HG03439 (cell line): ENCODE measurements at regions not wholly inside any gene's neighbourhood (a gene's known extent, or its start where the extent isn't known, plus 50 kb on each side); places are given as distances from the start of the nearest gene placed in this dataset.

Source experiments
- ATAC-seq: cut with Tn5 transposase; IDR thresholded peaks from one replicate; pipeline ENCODE4 v1.9.1; 2021; ENCODE audit warnings: mild to moderate bottlenecking, moderate library complexity; ENCODE audit not compliant: unreplicated experiment

DNA sequence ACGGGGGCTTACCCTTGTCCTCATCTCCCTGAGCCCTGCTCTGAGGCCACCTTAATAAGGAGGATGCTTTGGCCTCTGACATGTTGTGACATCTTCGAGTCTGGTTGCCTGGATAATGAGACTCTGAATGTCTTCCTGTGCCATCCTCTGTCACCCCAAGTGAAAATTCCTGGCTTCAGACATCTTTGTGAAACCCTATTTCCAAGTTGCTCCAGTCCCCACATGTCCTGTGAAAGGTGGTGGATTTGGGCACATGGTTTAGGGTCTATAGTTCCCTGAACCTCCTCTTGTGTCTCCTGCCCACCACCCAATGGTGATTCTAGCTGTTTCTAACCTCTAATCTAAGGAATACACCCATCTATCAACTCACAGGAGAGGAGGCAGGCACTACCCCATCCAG, 223.1 kb upstream of the GLI3 start:
- no peak for ATAC-seq

DNA sequence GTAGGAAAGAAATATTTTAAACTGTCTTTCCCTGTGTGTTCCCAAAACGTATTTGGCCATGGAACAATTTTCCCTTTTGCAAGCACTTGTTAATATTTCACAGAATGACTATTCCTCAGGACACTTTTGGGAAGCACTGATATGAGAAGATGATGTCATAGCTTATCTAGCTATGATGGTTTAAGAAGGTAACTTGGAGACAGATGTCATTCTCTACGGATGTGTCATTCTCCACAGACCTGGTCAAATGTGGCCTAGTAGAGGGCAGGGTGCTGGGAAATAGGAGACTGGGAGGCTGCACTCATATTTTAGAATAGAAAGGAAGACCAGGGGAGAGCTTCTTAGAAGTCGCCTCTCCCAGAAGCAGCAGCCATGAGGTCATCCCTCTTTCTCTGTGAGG, 220.7 kb upstream of the GLI3 start:
- no peak for ATAC-seq

DNA sequence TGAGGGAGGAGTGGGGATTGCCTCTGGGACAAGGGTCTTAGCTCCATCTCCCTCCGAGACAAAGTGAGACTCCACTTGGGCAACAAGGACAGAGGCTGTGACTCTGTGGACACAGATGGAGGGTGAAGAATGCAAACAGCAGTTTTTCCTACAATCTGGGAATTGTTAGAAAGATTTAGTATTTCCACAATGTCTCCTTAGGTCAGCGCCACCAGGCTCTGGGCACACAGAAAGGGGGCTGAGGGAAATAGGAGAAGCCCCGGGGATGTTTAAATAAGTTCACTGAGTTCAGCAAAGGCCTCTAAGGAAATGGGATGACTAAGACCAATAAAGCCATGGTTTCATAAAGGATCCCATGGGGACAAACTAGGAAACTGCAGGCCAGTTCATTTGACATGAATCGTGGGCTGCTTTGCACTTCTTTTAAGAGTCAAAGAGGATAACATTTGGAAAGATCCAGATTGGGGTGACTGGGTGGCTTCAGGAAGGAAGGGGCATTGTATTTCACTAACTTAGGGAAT, 219.8 kb upstream of the GLI3 start:
- no peak for ATAC-seq

DNA sequence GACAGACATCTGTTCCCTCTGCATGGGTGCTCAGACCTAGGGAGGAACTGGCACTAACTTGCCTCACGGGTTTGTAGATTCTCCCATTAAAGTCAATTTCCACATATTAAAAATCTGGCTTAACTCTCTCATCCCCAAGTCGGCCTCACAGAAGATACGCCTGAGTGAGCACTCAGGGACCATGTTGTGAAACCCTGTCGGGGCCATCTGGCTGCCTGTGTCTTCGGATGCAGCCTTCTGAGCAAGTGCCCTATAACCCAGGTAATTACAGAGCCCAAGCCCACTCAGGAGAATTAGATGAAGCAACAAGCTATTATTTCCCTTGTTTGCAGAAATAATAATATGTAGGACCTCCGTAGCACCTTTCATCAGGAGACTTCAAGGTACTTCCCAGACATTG, 219.3 kb upstream of the GLI3 start:
- ATAC-seq, result no peak

DNA sequence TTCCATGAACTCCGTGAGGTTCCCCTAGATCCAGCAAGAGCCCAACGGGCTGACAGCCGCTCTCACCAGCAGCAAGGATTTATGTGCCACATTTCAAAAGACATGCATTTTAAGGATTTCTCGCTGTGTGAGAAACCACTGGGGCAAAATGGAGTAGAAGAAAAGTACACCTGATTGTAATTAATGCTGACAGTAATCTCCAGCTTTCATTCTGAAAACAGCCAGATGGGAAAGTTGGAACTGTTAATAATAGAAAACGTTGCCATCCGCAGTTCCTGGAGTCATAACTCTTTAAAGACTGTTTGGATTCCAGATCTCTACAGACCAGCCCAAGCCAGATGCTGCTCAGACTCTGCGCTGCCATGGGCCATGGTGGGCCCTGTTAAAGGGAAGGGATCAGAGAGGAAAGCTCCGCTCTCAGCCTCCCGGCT, 216.9 kb upstream of the GLI3 start:
- ATAC-seq, result no peak

DNA sequence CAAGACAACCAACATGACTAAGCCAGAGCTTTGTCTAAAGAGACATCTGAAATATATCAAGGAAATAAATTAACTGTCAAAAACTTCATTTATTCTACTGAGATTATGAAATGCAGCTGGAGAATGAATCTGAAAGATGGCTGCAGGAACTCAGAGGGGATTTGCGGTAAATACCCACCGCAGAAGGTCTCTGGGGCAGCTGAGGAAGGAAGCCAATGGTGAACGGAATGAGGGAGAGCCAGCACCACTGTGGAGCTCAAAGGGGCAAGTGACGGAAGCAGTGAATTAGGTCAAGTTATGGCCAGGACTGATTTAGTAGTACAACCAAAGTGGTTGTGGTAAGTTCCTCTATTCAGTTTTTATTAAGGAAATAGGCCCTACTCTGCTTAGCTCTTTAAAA, 215.3 kb upstream of the GLI3 start:
- ATAC-seq, result no peak

DNA sequence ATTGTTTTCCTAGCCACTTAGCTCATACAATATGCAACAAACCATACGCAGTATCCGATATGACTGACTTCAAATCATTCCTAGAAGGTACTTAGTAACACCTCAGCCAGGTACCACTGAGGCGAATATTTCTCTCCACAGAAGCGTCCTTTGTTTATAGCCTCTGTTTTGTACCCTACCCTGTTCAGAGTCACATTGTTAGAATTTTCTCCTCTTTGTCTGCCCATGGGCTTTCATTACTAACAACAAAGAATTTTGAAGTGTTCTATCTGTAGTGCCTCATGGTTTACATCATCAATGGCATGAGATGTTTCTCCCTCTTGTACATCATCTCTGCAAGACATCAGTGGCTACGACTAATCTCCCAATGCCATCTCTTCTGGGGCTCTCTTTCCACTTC, 212.4 kb upstream of the GLI3 start:
- ATAC-seq, result no peak

DNA sequence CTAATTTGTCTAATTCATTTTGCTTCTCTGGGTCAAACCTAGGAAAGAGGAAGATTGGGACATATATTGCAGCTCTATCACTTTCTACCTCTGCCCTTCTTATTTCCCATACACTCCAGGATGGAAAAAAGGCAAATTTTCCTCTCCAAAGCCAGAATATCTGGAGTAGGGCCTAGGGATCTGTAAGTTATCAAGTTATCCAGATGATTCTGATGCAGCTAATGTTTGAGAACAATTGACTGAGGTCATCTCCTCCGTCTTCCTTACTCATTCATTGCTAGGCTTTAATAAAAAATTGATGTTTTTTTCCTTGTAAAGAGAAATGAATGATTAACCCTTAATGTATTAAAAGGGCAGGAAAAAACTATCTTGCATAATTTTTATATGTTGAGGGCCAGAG, 211.9 kb upstream of the GLI3 start:
- no peak for ATAC-seq

DNA sequence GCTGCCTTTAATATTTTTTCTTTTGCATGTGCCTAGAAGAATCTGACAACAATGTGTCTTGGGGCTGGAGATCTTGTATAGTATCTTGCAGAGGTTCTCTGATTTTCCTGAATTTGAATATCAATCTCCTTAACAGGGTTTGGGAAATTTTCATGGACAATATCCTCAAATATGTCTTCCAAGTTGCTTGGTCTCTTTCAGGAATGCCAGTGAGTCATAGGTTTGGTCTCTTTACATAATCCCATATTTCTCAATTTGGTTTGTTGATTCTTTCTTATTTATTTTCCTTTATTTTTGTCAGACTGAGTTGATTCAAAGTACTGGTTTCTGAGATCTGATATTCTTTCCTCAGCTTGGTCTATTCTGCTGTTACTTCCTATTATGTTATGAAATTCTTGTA, 208.7 kb upstream of the GLI3 start:
- no peak for ATAC-seq

DNA sequence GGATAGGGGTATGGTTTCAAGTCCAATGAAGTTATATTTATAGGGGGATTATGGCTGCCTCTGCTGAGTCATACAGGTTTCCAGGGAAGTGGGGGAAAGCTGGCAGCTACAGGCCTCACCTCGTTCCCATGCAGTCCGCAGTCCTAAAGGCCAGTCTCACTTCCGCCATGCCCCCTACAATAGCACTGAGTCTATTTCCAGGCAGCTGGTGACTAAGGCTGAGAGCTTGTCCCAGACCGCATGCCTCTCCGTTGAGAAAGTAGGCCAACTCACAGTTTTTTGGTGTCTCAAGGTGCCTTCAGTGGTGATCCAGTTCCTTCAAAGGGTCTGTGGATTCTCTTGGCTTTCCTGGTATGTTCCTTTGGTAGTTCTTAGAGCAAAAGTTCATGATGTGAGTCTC, 203.9 kb upstream of the GLI3 start:
- no peak for ATAC-seq

DNA sequence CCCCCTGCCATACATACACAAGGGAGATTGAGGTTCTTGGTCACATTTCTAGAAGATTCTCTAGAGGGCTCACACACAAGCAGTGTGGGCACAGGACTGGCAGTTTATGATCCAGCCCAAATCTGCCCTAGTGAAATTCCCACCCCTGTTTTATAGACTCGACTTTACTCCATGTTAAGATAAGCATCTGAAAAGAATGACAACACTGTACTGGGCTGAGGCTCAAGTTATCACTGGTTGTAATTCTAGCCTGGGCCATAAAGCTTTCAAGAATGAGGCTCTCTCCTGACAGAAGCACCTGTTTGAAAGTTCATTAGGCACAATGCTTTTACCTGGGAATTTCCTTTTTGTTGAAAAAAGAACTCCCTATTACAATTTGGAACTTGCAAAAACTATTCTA, 195.6 kb upstream of the GLI3 start:
- ATAC-seq, result no peak

DNA sequence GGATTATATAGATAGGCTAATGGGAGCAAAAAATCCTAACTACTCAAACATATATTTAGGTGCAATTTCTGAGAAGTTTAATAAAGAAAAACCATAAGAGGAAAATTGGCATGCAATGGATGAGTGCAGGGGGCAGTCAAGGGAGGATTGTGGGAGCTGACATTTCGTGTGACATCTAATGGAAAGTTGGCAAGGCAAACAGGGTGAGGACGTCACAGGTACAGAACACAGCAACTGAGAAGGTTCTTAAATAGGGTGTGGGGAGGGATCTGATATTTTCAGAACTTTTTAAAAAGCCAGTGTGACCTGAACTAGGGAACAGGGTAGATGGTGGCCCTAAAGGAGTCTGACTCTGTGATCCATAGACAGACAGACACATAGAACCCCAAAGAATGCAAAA, 194.9 kb upstream of the GLI3 start:
- ATAC-seq, result no peak

DNA sequence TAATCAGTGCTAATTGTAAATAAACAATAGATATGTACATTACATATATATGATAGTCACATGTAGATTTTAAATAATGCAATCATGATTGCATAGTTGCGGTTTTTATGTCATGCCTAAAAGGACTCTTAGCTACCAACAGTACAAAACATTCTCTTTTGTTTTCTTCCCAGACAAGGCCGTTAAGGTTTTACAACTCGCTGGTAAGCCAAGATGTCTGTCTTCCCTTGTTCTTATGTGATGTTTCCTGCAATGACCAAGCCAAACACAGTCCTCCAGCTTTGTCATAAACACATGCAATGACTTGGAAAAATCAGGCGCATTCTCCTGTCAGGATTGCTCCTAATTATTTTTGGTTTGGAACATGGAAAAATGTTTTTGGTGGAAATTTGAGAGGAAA, 192.3 kb upstream of the GLI3 start:
- ATAC-seq, result no peak

DNA sequence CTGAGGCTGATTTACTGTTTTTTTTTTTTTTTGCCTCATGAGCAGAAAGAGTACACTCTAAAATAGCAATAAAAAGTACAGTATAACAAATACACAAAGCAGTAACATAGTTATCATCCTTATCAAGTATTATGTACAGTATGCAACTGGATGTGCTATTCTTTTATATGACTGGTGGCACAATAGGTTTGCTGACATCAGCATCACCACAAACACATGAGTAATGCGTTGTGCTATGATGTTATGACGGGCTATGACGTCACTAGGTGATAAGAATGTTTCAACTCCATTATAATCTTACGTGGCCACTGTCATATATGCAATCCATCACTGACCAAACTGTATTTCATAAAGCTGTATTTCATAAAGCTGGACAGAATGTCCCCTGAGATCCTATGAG, 189.2 kb upstream of the GLI3 start:
- no peak for ATAC-seq

DNA sequence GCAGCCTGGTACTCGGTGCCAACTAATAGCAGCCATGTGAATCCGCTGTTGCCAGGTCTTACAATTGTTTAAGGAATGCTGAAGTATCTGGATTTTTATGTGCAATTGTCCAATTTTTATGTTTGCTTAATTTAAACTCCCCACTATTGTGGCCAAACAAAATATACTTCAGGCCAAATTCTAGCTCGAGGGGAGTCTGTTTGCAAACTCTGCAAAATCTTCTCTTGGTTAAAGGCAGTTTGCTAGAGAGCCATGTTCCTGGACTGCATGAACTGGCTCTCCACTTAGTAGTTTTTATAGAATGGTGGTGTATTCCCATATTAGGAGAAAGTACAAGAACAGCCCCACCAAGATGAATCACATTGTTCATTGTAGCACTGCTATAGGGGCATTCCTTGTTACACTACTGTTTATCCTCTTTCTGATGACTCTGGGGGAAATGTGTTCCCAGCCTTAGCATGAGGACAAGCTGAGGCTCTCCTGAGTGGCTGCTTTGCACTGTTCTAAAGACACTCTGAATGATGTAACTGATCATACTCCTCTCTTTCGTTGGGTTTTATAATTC, 178.0 kb upstream of the GLI3 start:
- ATAC-seq, result no peak

DNA sequence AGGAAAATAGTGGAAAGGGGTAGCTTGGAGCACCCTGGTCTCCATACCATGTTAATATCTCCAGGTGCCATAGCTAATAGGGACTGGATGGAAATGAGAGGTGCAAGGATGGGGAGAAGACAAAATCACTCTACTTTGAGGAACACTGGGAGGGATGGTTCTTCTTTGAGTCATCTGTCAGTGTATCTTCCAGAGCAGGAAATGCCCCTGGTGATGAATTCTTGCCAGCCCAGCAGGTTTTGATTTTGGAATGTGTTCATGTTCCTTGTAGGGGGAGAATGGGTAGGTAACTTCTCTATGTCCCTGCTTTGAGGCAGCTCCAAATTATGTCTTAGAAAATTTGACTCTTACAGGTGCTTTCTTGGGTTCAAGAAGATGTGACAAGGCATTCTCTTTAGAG, 177.0 kb upstream of the GLI3 start:
- no peak for ATAC-seq

DNA sequence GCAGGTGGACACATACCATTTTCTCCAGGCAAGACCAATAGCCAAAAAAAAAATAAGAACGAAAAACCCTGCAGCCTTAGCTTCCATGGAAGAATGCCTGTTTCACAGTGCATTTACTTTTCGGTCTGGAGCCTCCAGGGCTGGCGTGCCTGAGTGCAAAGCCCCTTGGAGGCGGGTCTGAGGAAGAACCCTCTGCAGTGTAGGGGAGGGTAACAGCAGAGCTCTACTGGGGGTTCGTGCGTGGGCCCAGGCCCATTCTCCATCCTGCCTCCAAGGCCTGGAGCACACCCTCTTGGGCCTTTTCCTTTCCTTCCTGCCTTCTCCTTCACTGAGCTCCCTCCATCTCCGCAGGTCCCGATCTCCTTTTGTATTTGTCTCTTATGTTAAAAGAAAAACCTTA, 172.3 kb upstream of the GLI3 start:
- ATAC-seq, result no peak

DNA sequence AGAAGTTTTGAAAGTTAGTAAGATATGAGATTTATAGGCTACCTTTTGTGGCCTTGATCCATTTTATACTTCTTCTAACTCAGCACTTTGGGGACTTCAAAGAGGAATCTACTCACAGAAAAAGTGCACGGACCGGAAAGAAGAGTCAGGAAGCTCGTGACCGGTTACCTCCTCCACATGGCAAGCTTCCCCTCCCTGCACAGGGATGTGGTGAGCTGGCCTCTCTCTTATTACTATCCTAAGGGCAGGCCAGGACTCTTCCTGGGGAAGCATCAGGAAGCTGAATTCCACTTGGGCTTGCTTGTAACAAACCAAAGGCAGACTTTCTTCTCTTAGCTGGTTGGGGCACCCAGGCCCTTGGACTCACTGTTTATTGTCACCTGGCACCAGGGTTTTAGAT, 170.8 kb upstream of the GLI3 start:
- no peak for ATAC-seq

DNA sequence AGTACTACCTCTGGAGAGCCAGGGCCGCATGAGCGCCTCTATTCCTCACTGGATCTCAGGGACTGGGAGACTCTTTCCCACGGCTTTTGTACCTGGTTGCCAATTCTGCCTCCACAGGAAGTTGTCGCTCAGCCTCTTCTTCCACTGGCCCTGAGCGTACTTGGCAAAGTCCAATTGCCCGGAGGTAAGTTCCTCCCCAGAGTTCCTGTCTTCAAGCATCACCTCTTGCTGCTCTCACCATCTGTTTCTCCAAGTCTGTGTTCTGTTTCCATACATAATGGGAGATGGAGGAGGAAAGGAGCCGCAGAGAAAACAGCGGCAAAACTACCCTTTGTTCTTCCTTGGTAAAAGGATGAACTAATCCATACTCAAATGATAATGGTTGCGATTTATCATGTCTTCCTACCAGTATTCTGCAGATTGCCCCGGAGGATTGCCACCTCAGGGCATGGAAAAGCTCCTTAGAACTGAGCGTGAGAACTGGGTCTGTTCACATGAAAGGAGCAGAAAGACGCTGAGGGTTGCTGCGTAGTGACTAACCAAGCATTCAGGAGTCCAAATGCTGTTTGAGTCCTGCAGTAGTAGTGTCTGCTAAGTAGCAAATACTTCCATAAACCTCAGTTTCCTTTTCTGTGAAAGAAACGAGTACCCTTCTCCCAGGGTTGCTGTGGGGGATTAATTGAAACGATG, 170.2 kb upstream of the GLI3 start:
- no peak for ATAC-seq

DNA sequence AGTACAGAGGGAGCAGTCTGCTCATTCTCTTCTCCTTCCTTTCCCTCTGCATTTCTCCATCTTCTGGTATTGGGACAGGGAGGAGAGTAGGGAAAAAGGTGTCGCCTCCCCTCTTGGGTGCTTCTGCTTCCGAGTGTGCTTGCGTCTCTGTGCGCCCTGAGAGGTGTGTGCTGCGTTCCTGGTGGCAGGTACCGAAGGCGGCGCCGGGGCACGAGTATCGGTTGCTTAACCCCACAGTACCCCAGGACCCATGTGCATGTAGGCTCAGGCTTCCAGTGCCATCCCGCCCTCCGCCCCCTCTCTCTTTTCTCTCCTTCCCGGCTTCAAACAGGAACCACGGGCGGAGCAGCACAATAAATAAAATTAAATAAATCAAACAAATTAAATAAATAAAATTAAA, 169.3 kb upstream of the GLI3 start:
- ATAC-seq, result no peak

DNA sequence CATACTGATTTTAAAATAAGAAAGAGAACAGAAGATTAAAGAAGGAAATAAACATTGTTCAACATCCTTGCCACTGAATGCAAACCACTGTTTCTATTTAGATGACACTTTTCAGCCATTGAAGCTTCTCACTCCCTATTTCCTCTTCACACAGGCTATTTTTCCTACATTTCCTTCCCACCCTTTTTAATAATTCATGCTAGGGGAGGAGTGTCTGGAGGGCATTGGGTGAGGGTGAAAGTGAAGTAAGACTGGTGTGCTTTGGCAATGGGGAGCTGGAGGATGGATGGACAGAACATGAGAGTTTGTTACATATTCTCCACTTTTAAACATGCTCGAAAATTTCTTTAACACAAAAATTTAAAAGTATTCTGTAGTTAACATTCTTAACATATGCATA, 168.8 kb upstream of the GLI3 start:
- no peak for ATAC-seq

DNA sequence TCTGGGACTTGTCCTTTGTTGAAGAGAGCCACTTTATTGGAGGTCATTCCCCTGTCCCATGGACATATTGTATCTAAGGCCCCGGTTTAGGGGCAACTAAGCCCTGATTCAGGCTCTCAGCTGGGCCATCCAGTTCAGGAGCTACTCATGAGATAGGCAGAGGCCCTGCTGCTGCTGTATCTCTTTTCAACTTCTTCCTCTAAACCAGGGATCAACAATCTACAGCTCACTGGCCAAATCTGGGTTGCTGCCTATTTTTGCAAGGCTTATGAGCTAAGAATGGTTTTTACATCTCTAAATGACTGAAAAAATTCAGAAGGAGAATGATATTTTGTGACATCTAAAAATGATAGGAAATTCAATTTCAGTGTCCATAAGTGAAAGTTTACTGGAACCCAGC, 166.8 kb upstream of the GLI3 start:
- ATAC-seq, result no peak

DNA sequence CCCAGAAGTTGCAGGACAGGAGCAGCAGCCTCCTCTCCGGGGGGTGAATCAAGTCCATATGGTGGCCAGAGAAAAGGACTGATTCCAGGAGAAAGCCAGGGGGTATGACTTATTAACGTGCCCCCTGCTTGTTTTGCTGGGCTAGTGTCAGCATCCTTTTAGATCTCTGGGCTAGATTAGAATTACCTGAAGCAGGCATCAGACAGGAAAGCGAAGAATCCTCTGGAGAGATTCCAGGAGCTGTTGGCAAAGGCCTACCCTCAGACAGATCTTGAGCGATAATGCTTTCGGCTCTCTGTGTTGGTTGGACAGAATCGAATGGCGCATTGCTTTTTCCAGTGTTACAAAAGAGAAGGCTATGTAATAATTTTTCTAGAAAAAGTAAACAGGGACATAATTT, 164.0 kb upstream of the GLI3 start:
- no peak for ATAC-seq
